HepG2 (cell line): ENCODE measurements at regions not wholly inside any gene's neighbourhood (a gene's known extent, or its start where the extent isn't known, plus 50 kb on each side); places are given as distances from the start of the nearest gene placed in this dataset.

ENCODE experiments used
- ATAC-seq: fragments of 200-7000 bp; cut with Tn5 transposase; 3 replicates; pipeline ENCODE4 v1.9.1; 2020; ENCODE audit warnings: mild to moderate bottlenecking, moderate library complexity
- BruUV-seq: library from RNA; stranded (reverse); fragments of 400-500 nt; replicated peaks from 2 replicates; lab custom pipeline; 2021; lab: Mats Ljungman, UMichigan
- CTCF ChIA-PET: fragments of 300-600 bp; formaldehyde crosslinking; extraction: SDS; loops from one replicate; lab custom pipeline; 2021; ENCODE audit warnings: low total read pairs, inconsistent platforms, low intra/inter-chr PET ratio; lab: Yijun Ruan, JAX
- POLR2A ChIA-PET: fragments of 350-600 bp; sonication (Branson Sonifier 250); formaldehyde crosslinking; loops from one replicate; lab custom pipeline; 2020; ENCODE audit warnings: antibody characterized with exemption, inconsistent platforms; lab: Yijun Ruan, JAX
- DNase-seq: peaks from one replicate; pipeline ENCODE4 v3.0.0-alpha.2; 2015; ENCODE audit warnings: low spot score
- FAIRE-seq: peaks from 3 replicates; lab custom pipeline; 2011; peaks lifted over from hg19 to GRCh38; lab: Jason Lieb, UNC
- H2AFZ ChIP-seq: one replicate; pipeline ENCODE4 v1.6.1; 2011; ENCODE audit warnings: low read length, inconsistent platforms
- H3K27ac ChIP-seq: fragments of 300-600 bp; 3 replicates; pipeline ENCODE4 v1.8.0; 2011; ENCODE audit warnings: mixed run types, mild to moderate bottlenecking, mixed read lengths, low read length, inconsistent platforms; ENCODE audit not compliant: insufficient read depth; ENCODE audit errors: extremely low read length
- H3K27me3 ChIP-seq, 2 experiments: fragments of 200-600 bp in 1 of 2; 2 replicates in 1 of 2; 3 replicates in 1 of 2; pipeline versions ENCODE4 v1.6.0 to v1.8.0; 2011; ENCODE audit warnings: low read length in 2 of 2, mild to moderate bottlenecking in 2 of 2, moderate library complexity in 2 of 2, inconsistent platforms in 1 of 2; ENCODE audit not compliant: insufficient read depth in 2 of 2, control insufficient read depth in 1 of 2
- H3K36me3 ChIP-seq, 2 experiments: fragments of 200-600 bp in 1 of 2; replicated peaks in 1 of 2; 2 replicates in 1 of 2; 3 replicates in 1 of 2; pipeline versions ENCODE4 v1.5.1 to v1.8.0; 2011; ENCODE audit warnings: low read length in 2 of 2, inconsistent platforms in 1 of 2; ENCODE audit not compliant: insufficient read depth in 2 of 2, control insufficient read depth in 1 of 2
- H3K4me1 ChIP-seq: 2 replicates; pipeline ENCODE4 v1.5.1; 2012; ENCODE audit warnings: low read length, inconsistent platforms; ENCODE audit not compliant: insufficient read depth
- H3K4me2 ChIP-seq: 2 replicates; pipeline ENCODE4 v1.6.0; 2011; ENCODE audit warnings: low read depth, low read length, inconsistent platforms
- H3K4me3 ChIP-seq, 3 experiments: fragments of 200-600 bp in 1 of 3; sonication (generic), shearing (Covaris generic) in 1 of 3; replicated peaks in 1 of 3; 2 replicates each; pipeline ENCODE4 v1.5.1; 2011 to 2016; ENCODE audit warnings: low read length in 3 of 3, inconsistent platforms in 2 of 3, low read depth in 2 of 3, mild to moderate bottlenecking in 2 of 3, control low read depth in 1 of 3, mixed read lengths in 1 of 3; ENCODE audit not compliant: insufficient read depth in 1 of 3
- H3K79me2 ChIP-seq: one replicate; pipeline ENCODE4 v1.6.1; 2011; ENCODE audit warnings: low read length, inconsistent platforms; ENCODE audit not compliant: insufficient read depth
- H3K9ac ChIP-seq: 2 replicates; pipeline ENCODE4 v1.6.0; 2011; ENCODE audit warnings: mild to moderate bottlenecking, low read depth, low read length, inconsistent platforms; ENCODE audit not compliant: insufficient read depth
- H3K9me3 ChIP-seq: 2 replicates; pipeline ENCODE4 v1.5.1; 2012; ENCODE audit warnings: mild to moderate bottlenecking, low read length
- H4K20me1 ChIP-seq: 2 replicates; pipeline ENCODE4 v1.6.0; 2011; ENCODE audit warnings: inconsistent platforms, mild to moderate bottlenecking, low read length, moderate library complexity; ENCODE audit not compliant: insufficient read depth
- ARHGAP35 ChIP-seq: sonication (generic); formaldehyde crosslinking; IDR thresholded peaks from 2 replicates; pipeline ENCODE4 v1.9.0; 2022; ENCODE audit warnings: mild to moderate bottlenecking, inconsistent platforms, moderate library complexity, missing genetic modification reagents, borderline replicate concordance
- MEF2D ChIP-seq: sonication (generic); formaldehyde crosslinking; IDR thresholded peaks from 2 replicates; pipeline ENCODE4 v1.5.1; 2020; ENCODE audit warnings: mild to moderate bottlenecking, missing genetic modification reagents
- SIN3A ChIP-seq: IDR thresholded peaks from 2 replicates; pipeline ENCODE4 v1.6.1; 2011; ENCODE audit warnings: low read depth, mild to moderate bottlenecking, control low read depth, low read length, borderline replicate concordance
- SMYD3 ChIP-seq: sonication (generic); formaldehyde crosslinking; IDR thresholded peaks from 2 replicates; pipeline ENCODE4 v1.8.1; 2023; ENCODE audit warnings: mild to moderate bottlenecking, missing genetic modification reagents
- TOPORS ChIP-seq: sonication (generic); formaldehyde crosslinking; IDR thresholded peaks from 2 replicates; pipeline ENCODE4 v1.8.0; 2023; ENCODE audit warnings: mild to moderate bottlenecking, missing genetic modification reagents
- YY1 ChIP-seq: IDR thresholded peaks from 2 replicates; pipeline ENCODE4 v1.6.1; 2011; ENCODE audit warnings: low read length, low read depth, moderate library complexity, mild to moderate bottlenecking; ENCODE audit not compliant: insufficient read depth, insufficient replicate concordance
- ZNF224 ChIP-seq: sonication (generic); formaldehyde crosslinking; IDR thresholded peaks from 2 replicates; pipeline ENCODE4 v1.5.0; 2020; ENCODE audit warnings: mild to moderate bottlenecking, missing genetic modification reagents
- ZNF556 ChIP-seq: sonication (generic); formaldehyde crosslinking; IDR thresholded peaks from 2 replicates; pipeline ENCODE4 v1.4.0; 2020; ENCODE audit warnings: mild to moderate bottlenecking, missing genetic modification reagents, borderline replicate concordance
- ZNF562 ChIP-seq: sonication (generic); formaldehyde crosslinking; IDR thresholded peaks from 2 replicates; pipeline ENCODE4 v1.8.0; 2022; ENCODE audit warnings: missing genetic modification reagents, borderline replicate concordance
- ZNF564 ChIP-seq: sonication (generic); formaldehyde crosslinking; IDR thresholded peaks from 2 replicates; pipeline ENCODE4 v1.8.1; 2023; ENCODE audit warnings: mild to moderate bottlenecking, missing genetic modification reagents
- ZNF724P ChIP-seq: sonication (generic); formaldehyde crosslinking; IDR thresholded peaks from 2 replicates; pipeline ENCODE4 v1.8.0; 2022; ENCODE audit warnings: missing genetic modification reagents, borderline replicate concordance
- WGBS: methylation state at CpG from one replicate; pipeline ENCODE4 v1.1.6; 2017; ENCODE audit warnings: low lambda C conversion rate; 5-methylcytosine and 5-hydroxymethylcytosine counted together
- in situ Hi-C: cut with HindIII; loops from 2 replicates; pipeline ENCODE4 v1.10.0; 2017; ENCODE audit warnings: low pct_unique_long_range_greater_than_20kb; ENCODE audit not compliant: extremely low pct_ligation_motif_present
- intact Hi-C: fragments of 100-400 bp; cut with micrococcal nuclease; formaldehyde crosslinking; loops from one replicate; pipeline ENCODE4 v1.10.0; 2022; ENCODE audit not compliant: unreplicated experiment
- TF ChIP-seq, protein P1 (sequence below): sonication (generic); formaldehyde crosslinking; IDR thresholded peaks from 2 replicates; pipeline ENCODE4 v1.4.0; 2020; ENCODE audit warnings: mild to moderate bottlenecking, missing genetic modification reagents, borderline replicate concordance

DNA sequence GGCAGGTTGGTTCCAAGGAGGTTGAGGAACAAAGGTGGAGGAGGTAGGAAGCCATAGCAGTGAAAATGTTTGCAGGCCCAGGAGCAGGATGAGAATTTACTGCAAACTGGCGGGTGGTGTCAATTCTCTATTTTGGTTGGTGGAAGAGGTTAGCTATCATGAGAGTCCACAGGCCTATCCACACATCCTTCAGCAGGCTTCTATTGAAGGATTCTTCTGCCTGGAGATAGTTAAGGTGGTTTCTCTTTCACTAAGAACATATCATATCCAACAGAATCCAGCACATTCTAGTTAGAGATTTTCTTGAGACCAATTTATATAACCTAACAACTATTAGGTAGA, 68.9 kb upstream of the DYRK2 start:
- no peaks in the 10 kb centered on the region for H3K4me1 ChIP-seq
- no peak overlapping the region for H3K27ac ChIP-seq
- FAIRE-seq (no peak), ATAC-seq (no peak), DNase-seq (no peak)
- BruUV-seq, result no TSS peak
- in situ Hi-C loops, result no loop called here
- intact Hi-C loops, result no loop called here
- H3K36me3 ChIP-seq, result no peaks in the 10 kb centered on the region
- WGBS, result 88% methylated on average over 1 of the region's 1 CpG
- H3K4me3 ChIP-seq, result no peak overlapping the region
- no peaks in the 10 kb centered on the region for H4K20me1 ChIP-seq
- TF ChIP-seq TOPORS (CRISPR knock-in tag), result no peak
- no peak for TF ChIP-seq ZNF562 (CRISPR knock-in tag)
- no peak for TF ChIP-seq SIN3A
- no peak for TF ChIP-seq SMYD3 (CRISPR knock-in tag)
- TF ChIP-seq ZNF556 (CRISPR knock-in tag), result no peak
- no peak for TF ChIP-seq ZNF224 (CRISPR knock-in tag)
- no peak for TF ChIP-seq ZNF564 (CRISPR knock-in tag)
- TF ChIP-seq, protein P1, sequence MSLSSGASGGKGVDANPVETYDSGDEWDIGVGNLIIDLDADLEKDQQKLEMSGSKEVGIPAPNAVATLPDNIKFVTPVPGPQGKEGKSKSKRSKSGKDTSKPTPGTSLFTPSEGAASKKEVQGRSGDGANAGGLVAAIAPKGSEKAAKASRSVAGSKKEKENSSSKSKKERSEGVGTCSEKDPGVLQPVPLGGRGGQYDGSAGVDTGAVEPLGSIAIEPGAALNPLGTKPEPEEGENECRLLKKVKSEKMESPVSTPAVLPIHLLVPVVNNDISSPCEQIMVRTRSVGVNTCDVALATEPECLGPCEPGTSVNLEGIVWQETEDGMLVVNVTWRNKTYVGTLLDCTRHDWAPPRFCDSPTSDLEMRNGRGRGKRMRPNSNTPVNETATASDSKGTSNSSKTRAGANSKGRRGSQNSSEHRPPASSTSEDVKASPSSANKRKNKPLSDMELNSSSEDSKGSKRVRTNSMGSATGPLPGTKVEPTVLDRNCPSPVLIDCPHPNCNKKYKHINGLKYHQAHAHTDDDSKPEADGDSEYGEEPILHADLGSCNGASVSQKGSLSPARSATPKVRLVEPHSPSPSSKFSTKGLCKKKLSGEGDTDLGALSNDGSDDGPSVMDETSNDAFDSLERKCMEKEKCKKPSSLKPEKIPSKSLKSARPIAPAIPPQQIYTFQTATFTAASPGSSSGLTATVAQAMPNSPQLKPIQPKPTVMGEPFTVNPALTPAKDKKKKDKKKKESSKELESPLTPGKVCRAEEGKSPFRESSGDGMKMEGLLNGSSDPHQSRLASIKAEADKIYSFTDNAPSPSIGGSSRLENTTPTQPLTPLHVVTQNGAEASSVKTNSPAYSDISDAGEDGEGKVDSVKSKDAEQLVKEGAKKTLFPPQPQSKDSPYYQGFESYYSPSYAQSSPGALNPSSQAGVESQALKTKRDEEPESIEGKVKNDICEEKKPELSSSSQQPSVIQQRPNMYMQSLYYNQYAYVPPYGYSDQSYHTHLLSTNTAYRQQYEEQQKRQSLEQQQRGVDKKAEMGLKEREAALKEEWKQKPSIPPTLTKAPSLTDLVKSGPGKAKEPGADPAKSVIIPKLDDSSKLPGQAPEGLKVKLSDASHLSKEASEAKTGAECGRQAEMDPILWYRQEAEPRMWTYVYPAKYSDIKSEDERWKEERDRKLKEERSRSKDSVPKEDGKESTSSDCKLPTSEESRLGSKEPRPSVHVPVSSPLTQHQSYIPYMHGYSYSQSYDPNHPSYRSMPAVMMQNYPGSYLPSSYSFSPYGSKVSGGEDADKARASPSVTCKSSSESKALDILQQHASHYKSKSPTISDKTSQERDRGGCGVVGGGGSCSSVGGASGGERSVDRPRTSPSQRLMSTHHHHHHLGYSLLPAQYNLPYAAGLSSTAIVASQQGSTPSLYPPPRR, result no peak
- no peak for TF ChIP-seq ZNF724P
- no peak for TF ChIP-seq MEF2D
- TF ChIP-seq YY1, result no peak
- no peak for TF ChIP-seq ARHGAP35
- POLR2A ChIA-PET, result no interaction called here
- no peaks in the 10 kb centered on the region for H3K9me3 ChIP-seq
- CTCF ChIA-PET, result no interaction called here
- no peak overlapping the region for H3K4me2 ChIP-seq
- H3K9ac ChIP-seq, result no peak overlapping the region
- no peaks in the 10 kb centered on the region for H3K79me2 ChIP-seq
- H3K27me3 ChIP-seq, result no peaks in the 10 kb centered on the region
- H2AFZ ChIP-seq, result no peak overlapping the region
